ENCODE measurements at regions not wholly inside any gene's neighbourhood (a gene's known extent, or its start where the extent isn't known, plus 50 kb on each side); places are given as distances from the start of the nearest gene placed in this dataset.
"Not testable (repeated sequence)": the region's sequence is repeated elsewhere in the genome, so short reads cannot be mapped to it uniquely, and the experiment has no call there.

DNA sequence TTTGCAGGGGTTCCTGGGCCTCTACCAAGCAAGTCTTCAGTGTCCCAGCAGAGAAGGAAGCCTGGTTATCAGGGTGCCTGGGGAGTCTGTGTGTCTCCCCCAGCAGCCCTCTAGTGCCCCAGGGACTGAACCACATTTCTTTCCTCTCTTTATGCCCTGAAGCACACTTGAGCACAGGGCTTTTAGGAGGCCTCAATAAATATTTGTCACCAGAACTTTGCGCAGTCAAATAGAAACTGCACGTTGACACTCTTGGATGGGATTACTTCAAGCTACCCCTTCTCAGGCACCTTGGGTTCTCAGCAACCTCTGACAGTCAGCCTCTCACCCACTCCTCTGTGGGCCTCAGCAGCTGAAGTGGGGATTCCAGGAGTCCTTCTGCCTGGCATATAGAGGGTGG, 226.6 kb upstream of the HES1 start:
- DNase-seq = no peak

DNA sequence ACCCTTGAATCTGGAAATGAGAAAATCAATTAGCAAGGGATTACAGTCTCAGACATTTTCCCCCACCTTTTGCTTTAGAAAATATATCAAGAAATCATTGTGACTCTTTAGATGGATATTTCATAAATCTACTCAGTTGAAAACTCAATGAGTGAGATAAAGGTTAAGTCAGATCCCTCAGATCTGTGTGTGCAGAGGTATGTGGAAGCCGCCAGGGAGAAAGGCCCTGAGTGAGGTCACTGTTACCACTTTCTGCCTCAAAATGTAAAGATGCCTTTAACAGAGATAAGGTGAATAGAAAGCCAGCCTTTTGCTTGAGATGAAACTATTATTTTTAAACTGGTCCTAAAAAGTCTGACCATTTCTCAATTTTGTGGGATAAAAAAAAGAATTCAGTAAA, 225.6 kb upstream of the HES1 start:
- no peak for DNase-seq

DNA sequence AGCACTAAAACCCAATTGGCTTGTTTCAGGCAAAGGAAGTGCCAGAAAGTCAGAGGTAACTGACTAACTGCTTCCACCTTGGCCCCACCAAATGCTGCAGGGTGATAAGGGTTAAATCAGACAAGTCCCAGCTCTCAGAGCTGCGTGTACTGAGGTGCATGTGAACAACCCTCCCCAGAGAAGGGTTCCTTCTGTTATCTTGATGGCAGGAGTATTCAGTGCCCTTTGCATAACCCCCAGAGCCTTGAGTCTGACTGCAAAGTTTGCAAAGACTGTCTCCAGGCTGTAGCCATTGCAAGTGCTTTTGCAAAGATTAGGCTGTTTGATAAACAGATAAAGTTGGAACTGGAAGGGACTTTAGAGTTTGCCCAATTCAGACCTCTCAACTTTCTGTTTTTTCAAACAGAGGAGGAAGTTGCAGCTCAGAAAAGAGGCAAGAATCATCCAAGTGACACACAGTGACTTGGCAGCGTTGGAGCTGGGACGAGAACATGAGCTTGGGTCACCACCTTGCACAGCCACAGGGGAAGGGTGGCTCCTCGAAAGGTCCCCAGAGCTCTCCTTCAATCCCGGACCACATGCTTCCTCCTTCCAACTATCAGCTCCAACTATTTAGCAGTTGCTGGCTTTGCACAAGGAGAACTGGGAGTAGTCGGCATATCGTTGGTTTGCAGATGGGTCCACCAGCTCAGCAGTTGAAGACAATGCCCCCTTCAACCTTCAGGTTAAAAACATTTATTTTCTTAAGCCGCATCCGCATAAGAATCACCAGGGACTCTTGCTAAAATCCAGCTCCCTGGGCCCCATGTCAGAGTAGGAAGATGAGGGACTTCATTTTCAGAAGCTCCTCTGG, 224.8 kb upstream of the HES1 start:
- no peak for DNase-seq

DNA sequence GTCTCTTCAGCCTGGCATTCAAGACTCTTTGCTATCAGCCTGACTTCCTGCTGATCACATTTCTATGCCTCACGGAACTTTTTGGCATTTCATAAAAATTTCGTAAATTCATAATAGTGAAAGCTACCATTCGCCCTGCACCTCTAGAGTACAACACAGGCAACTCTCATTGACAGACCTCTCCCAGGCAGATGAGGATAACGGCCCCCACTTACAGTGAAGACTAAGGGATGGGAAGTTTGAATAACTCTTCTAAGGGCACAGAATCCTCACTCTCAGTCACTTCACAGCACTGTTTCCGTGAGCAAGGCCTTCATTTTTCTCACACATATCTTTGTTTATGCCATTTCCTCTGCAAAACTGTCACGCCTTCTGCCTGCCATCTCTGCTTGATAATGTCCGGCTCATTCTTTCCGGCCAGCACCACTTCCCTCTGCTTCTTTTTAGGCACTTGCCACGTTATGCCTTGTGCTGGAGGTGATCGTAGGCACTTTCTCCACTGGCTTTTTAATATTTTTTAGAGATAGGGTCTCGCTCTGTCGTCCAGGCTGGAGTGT, 224.1 kb upstream of the HES1 start:
- no peak for DNase-seq

DNA sequence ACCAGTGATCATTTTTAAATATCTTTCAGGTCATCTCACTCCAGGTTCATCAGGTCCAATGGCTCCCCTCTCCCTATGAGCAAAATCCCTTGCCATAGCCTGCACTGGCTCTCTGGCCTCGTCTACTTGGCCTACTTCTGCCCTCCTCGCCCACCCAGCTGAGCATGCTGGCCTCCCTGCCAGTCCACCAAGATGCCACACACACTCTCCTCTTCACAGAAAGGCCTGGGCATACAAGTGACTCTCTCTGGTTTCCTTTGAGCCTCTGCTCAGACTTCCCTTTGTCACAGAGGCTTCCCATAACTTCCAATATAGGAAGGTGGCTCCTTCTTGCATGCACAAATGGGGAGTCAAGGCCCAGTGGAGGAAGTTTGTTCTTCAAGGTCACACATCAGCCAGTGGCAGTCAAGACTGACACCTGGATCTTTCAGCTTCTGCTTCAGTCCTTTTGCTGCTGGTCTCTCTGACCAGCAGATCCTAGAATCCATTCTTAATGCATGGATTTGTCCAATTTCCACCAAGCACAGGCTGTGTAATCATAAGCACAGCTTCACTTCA, 223.2 kb upstream of the HES1 start:
- DNase-seq = no peak

DNA sequence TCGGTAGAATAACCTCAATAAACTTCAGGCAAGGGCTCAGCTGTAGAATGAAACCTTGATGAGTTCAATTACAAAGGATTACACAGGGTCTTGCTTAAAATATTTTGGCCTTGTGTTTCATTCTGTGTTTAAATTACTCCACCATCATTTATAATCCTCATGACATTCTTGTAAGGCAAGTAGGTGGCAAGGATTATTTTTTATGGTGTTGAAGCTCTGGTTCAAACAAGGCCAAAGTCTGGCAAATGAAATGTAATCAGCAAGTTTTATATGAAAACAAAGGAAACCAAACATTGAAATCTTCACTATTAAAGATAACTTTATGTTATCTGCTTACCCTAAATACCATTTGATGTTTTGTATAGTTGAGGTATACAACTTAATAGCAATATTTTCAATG, 221.3 kb upstream of the HES1 start:
- no peak for DNase-seq

DNA sequence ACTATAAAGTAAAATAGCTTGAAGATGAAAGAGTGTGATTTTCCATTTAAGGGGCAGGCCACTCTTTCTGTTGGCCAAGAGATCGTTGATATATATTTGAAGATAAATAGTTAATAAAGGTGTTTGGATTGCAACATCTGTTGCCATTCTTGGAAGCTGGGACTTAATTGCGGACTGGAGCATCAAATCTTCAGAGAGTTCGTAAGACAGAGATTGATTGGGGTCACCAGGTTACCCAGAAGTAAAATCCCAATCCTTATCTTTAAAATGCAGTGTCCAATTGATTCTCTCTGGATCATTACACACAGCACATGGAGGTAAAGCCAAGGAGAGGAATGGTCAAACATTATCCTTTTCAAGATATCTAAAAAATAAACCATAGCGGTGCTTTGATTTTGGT, 220.8 kb upstream of the HES1 start:
- no peak for DNase-seq

DNA sequence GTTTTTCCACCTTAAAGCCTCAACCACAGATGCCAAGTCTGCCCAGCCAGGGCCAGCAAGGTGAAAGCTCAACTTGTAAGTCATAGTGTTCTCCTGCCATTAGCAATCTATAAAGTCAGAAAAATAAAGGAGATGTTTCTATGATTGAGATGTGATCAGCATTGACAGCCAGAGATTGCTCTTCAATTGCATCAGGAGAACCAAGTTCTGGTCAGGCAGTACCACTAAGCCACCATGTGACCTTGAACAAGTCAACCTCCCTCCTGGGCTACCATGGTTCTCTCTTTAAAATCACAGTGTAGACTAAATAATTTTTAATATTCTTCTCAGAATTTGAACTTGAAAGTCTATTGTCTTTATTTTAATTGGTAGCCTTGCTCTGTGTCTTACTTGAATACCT, 220.3 kb upstream of the HES1 start:
- no peak for DNase-seq

DNA sequence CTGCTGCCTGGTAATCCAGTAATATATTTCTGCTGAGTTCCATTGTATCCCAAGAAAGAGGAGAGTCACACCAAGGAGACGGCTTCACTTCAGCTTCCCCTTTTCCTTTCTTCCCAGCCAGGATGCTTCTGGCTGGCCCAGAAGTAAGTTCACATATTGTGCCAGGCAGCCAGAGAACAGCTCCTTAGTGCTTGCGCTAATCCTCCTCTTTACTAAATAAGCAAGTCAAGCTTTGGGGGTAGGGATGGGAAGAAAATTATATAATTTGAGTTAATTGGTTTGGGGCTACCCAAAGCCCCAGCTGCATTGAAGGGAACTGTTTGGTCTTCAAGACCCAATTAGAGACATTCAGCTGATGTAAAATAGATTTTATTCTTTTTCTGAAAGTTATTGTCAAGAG, 218.8 kb upstream of the HES1 start:
- no peak for DNase-seq

DNA sequence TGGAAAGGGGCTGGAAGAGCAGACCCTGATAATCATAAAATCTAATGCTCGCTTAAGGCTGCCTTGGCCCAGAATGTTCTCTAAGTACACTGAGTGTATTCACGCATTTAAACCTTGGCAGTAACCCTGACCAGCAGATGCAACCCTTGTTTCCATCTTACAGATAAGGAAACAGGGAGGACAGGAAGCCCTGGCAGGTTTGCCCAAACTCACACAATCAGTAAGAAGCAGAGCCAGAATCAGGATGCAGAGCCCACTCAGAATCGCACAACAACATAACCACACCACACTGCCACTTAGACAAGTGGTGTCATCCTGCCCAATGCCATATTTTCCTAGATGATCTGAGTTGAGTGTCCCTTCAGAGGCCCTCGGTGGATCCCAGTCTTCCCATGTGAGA, 214.5 kb upstream of the HES1 start:
- no peak for DNase-seq

DNA sequence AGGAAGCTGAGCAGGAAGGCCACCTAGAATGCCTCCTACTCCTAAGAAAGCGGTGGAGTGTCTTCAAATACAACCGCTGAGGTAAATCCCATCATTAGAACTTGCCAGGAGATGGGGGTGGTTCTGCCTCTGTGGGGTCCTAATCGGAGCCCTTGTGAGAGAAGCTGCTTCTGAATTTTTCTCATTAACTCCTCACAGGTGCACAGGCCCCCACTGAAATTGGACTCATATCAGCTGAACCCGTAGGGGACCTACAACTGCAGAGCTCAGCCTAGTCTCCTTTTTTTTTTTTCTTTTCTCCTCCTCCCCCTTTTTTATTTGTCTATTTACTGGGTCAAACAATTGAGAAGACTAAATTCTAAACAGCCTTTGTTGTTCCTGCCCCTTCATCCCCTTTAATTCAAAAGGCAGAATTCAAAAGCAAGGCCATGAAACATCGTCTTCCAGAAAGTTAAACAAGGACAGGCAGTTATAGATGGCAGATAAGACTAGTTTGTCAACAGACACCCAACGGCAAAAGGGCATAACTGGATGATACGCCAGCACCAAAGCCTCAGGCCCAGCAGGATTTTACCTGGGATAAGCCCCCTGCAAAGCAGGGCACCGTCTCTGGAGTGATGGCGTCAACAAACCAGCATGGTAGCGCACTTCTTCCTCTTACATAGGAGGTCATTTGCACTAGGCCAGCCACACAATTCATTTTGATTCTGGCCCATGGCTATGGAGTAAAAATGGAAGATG, 213.7 kb upstream of the HES1 start:
- no peak for DNase-seq

DNA sequence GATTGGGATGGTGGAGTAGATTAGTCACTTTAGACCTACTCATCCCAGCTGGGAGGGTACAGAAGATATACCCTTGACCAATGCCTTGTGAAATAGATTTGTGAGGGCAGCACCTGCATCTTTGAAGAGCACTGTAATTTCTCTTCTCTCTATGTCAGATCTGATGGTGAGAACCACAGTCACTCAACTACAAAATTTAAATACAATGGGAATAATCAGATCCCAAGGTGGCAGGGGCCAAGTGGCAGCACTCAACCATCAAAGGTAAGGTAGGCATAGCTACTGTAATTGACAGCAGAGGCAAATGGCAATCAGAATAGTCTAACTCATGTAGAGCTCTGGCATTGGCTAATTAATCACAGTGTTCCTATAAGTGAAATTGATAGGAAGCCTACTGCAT, 212.0 kb upstream of the HES1 start:
- not testable (repeated sequence) for DNase-seq

DNA sequence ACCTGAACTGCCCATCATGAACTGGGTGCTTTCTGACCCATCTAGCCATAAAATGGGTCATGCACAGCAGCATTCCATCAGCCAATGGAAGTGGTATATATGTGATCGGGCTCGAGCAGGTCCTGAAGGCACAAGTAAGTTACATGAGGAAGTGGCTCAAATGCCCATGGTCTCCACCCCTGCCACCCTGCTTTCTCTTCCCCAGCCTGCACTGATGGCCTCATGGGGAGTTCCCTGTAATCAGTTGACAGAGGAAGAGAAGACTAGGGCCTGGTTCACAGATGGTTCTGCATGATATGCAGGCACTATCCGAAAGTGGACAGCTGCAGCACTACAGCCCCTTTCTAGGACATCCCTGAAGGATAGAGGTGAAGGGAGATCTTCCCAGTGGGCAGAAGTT, 209.9 kb upstream of the HES1 start:
- DNase-seq = not testable (repeated sequence)

DNA sequence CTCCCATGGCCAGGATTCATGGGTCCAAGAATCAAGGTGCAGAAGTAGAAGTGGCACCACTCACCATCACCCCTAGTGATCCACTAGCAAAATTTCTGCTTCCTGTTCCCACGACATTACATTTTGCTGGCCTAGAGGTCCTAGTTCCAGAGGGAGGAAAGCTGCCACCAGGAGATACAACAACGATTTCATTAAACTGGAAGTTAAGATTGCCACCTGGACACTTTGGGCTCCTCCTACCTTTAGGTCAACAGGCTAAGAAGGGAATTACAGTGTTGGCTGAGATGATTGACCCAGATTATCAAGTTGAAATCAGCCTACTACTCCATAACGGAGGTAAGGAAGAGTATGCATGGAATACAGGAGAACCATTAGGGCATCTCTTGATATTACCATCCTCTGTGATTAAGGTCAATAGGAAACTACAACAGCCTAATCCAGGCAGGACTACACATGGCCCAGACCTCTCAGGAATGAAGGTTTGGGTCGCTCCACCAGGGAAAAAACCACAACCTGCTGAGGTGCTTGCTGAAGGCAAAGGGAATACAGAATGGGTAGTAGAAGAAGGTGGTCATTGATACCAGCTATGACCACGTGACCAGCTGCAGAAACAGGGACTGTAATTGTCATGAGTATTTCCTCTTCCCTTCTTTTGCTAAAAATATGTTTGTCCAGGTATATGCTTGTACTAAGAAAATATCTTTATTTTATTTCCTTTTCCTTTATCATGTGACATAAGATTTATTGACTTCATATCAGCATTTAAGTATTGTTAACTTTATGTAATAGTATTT, 208.3 kb upstream of the HES1 start:
- DNase-seq = not testable (repeated sequence)

DNA sequence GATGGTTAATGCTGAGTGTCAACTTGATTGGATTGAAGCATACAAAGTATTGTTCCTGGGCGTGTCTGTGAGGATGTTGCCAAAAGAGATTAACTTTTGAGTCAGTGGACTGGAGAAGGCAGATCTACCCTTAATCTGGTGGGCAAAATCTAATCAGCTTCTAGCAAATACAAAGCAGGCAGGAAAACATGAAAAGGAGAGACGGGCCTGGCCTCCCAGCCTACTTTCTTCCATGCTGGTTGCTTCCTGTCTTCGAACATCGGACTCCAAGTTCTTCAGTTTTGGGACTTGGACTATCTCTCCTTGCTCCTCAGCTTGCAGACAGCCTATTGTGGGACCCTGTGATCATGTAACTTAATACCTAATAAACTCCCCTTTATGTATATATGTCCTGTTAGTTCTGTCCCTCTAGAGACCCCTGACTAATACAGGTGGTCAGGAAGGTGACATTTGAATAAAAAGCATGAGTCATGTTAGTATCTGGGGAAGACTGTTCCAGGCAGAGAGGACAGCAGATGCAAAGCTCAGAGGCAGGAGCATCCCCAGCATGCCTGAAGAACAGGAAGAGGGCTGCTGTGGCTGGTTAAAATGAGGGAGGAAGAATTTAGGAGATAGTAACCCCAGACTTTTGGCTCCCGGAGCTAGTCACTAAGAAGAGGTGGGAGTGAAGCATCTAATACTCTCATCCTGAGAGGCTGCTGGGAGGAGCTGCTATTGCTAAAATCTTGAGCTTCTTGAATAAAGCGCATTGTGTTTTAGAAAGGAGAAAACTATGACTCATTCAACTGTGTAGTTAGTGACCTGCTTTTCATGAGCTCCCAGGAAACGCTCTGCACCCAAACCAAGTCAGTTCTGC, 207.4 kb upstream of the HES1 start:
- no peak for DNase-seq

DNA sequence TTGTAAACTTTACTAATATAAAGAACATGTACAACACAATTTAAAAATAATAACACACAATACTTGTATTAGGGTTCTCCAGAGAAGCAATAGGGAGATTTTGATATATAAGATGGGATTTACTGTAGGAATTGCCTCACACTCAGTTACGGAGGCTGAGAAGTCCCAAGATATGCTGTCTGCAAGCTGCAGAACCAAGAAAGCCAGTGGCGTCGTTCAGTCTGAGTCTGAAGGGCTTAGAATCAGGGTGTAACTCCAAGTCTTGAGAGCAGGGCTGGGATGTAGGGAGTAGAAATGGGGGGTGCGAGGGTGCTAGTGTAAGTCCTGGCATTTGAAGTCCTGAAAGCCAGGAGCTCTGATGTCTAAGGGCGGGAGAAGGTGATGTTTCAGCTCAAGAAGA, 206.6 kb upstream of the HES1 start:
- DNase-seq = no peak

DNA sequence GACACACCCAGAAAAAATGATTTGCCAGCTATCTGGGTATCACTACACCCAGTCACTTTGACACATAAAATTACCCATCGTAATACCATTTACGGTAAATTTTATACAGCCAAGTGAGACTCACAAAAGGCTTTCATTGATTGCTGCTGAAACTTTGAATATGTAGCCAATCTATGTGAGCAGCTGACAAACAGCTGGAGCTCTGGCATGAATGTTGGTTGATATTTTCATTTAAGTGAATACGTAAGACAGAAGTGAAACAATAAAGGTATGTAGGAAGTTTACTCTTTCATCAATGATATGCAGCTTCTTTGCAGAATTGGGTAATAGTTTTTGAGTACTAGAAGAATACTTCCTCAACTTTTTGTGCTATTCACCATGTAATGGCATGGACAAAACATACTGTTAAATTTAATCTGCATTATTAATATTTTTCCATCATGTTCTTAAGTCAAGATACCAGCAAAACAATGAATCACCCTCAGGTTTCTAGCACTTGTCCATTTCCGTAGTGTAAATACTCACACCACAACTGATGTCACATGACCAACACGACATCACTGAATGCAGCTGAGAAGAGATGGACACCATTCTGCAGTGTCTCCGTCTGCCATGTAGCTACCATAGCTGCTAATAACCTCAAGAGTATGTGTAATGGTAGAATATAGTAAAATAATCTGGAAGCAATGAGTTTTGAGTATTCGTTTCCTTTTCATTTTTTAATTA, 205.9 kb upstream of the HES1 start:
- no peak for DNase-seq

DNA sequence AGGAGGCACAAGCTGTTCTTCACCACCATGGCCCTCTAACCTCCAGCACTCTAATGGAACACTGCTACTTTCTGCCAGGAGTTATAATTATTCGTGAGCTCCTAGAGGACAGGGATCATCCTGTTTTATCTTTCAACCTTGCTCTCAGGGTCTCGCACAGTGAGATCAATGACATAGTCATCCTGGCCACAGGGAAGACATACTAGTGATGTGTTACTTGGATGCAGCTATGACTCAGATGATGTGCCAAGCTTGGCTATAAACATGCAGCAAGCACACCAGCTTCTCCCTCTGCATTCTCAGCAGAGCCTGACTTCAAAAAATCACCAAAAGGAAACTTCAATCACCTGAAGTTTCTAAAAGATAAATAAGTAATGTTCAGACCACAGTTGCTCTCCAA, 203.8 kb upstream of the HES1 start:
- no peak for DNase-seq

DNA sequence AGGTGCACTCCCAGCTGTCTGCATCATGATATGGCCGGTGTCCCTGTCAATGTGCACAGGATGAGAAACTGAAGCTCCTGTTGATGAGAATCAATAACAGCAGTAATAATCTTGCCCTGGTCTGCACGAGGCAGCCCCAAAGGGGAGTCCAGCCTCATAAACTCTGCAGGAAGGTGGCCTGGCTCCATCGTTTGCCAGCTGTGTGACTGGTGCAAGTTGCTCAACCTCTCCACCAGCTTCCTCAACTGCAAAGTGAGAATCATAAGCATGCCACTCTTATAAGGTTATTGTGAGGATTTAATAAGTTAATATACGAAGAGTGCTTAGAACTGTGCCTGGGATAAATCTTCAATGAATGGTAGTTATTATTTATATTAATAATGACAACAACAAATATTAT, 203.4 kb upstream of the HES1 start:
- no peak for DNase-seq

DNA sequence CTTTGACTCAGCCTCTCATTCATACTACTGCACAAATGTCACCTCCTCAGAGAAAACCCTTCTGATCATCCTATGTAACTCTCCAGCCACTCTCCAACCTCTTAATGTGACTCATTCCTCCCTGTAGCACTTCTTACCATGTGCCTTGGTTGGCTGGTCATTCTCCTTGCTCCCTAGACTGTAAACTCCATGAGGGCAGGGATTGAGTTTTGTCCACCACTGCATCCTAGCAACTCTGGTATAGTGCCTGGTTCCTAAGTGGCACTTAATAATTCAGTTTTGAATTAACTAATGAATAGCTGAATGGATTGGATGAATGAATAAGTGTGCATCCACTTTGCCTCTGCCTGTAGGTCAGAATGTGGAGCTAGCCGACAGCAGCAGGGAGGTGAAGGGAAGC, 202.5 kb upstream of the HES1 start:
- DNase-seq = no peak

DNA sequence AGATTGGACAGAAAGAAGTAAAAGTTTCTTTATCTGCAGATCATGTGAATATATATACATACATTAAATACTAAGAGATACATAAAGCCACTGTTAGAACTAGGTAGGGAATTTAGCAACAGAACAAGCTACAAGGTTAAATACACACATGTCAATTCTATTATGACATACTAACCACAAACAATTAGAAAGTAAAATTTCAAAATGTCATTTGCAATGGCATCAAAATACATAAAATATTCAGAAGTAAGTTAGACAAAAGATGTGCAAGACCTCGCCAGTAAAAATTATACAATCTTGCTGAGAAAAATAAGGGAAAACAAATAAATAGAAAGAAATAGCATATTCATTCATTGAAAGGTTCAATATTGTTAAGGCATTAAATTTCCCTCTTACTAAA, 200.0 kb upstream of the HES1 start:
- DNase-seq = no peak
